Stimulated activated CD4-positive, alpha-beta T cell treated with anti-CD3 and anti-CD28 coated beads, Interleukin-4, amount 100 ng/mL, for 4 hours (primary cell): ENCODE measurements at regions not wholly inside any gene's neighbourhood (a gene's known extent, or its start where the extent isn't known, plus 50 kb on each side); places are given as distances from the start of the nearest gene placed in this dataset.

Source experiments
- DNase-seq, 2 experiments: peaks; one replicate each; pipeline ENCODE4 v3.0.0-alpha.2; 2020

DNA sequence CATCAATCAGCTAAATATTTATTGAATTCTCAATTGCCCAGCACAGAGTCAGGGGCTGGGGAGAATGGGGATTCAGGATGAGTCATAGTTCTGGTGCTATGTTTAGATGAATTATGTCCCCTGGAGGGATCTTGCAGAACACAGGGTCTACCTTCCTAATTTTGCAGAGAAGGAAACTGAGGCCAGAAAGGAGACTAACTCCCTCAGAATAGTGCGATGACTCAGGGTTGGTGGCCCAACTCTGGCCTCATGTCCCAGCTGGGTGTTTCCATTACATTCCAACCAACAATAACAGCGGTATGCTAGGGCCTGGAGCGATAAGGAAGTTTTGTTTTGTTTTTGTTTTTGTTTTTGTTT is 270.9 kb downstream of the TLE3 start:
- DNase-seq = no peak

DNA sequence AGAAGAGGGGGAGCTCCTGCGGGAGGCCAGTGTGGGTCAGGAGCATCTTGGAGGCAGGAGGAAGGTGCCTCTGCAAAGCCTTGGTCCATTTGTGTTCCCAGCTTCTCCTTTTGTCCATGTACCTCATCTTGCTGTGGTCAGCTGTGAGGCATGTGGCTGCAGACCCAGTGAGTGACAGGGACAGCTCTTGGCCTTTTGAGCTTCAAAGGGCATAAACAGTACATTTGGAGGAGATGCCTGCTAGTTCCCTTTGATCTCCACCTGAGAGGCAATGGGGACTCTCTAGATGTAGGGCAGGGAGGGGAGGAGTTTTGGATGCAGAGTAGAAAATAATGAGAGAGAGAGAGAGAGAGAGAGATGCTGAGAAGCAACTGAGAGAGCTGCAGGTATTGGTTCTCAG is 270.0 kb downstream of the TLE3 start:
- DNase-seq = no peak

DNA sequence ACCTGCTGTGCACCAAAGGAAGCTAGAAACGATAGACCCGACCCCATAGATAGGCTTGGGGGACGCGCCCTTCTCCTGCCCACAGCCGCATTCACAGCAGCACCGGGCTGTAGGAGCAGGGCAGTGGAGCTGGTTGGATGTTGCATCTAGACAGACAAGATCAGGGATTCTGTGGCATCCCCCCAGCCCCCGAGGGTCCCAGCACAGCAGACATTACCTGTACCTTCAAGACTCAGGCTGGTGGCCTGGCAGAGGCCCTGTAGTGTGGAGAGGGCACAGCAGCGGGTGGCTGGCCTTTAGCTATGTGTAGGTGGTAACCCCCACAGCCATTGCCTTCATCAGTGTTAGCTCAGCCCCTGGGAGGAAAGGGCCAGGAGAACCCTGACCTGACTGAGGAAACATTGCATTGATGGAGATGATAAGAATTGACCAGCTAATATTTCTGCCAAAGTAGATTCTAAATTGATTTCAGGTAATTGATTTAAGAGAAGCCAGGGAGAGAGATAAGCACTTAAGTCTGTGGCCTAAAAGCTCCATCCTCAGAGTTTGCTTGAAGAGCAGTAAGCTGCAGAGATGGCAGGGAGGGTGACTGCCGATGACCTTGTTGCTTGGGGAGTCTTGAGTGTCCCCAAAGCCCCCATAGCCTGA is 269.4 kb downstream of the TLE3 start:
- no peak for DNase-seq

DNA sequence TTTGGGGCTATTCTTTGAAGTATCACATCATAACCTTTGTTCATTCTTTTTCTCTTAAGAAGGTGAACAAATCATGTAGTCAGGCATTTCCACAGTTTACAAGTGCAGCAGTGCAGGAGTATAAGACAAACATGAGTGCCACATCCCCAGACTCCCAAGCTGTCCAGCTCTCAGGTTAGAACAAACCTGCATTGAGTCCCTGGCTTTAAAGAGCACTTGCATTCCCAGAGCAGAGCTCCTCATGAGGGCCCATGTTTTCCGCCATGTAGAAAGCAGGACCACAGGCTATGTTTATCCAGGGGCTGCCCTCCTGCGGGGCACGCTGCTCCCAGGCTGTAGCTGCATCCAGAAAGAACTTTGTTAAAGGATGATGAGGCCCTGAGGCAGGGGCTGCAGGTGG is 267.7 kb downstream of the TLE3 start:
- DNase-seq = no peak

DNA sequence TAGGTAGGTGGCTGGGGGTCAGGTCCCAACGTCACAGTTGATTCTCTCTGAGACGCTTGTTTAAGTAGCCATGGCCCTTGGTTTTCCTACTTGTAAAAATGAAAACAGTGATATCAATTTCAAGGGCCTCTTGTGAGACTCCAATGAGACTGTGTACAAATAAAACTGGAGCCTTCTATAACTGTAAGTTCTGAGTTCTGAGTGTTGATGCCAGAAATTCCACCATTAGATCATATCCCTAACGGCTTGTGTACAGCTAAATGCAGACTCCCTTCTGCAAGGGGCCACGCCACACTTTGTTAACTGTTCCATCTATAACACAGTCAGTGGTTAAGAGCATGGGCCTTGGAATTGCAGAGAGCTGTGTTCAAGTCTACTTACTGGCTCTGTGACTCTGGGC is 267.3 kb downstream of the TLE3 start:
- no peak for DNase-seq

- DNase-seq = no peak
These were observed 266.8 kb downstream of the TLE3 start for GRCh38 chr15:69830876-69831275.

GRCh38 chr15:69834267-69834666 is 263.4 kb downstream of the TLE3 start:
- DNase-seq = no peak

DNA sequence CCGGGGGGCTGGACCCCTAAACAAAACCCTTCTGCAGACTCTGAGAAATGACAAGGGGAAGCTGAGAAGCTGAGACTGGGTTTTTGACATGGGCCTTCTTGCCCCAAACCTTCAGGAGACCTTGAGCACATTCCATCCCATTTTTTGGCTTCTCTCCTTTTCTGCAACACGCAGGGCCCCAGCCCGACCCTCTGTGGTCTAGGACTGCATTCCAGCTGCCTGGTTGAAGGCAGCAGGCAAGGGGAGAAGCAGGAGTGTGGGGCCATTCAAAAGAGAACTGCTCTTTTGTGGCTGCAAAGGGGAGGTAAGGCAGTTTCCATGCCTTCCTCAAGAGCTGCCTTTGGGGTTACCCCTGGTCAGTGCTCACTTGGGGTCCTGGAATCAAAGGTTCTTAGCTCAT is 263.0 kb downstream of the TLE3 start:
- DNase-seq = no peak

GRCh38 chr15:69836048-69836447 is 261.7 kb downstream of the TLE3 start:
- no peak for DNase-seq

- no peak for DNase-seq
These were observed 261.0 kb downstream of the TLE3 start for GRCh38 chr15:69836526-69837230.

DNA sequence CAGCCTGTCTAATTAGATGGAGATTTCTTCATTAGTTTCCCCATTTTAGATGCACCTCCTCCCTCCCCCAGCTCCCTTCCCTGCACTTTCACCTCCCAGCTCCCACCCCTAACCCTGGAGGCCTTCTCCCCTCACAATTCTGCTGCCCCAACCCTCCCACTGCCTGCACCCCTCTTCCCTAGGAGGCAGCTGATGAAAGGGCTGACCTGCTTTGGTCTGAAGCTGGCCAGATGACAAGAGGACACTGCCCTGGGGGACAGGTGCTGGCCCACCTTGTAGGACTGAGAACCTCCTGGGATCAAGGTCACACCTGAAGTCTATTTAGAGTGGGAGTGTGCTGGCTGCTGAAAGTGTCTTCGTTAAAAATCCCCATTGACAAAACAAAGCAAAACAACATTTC is 259.4 kb downstream of the TLE3 start:
- no peak for DNase-seq

DNA sequence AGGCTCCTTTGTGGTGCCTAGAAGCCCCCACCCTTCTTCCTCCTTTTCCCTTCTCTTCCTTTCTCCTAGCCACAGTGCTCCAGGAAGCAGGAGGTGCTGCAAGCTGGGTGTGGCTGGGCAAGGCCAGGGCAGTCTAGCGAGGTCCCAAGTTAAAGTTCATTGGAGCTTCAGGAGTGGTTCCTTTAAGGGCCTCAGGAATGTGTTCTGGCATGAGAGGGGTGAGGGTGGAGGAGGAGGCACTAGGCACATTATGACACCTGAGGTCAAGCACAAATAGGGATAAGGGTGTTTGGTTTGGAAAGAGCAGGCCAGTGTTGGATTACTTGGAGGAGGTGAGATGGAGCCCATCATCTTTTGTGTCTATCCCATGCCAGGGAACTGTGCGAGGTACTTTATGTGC is 258.7 kb downstream of the TLE3 start:
- no peak for DNase-seq

GRCh38 chr15:69841113-69841828 is 256.4 kb downstream of the TLE3 start:
- DNase-seq = no peak

- DNase-seq = no peak
These were observed 254.9 kb downstream of the TLE3 start for GRCh38 chr15:69842851-69843250.

DNA sequence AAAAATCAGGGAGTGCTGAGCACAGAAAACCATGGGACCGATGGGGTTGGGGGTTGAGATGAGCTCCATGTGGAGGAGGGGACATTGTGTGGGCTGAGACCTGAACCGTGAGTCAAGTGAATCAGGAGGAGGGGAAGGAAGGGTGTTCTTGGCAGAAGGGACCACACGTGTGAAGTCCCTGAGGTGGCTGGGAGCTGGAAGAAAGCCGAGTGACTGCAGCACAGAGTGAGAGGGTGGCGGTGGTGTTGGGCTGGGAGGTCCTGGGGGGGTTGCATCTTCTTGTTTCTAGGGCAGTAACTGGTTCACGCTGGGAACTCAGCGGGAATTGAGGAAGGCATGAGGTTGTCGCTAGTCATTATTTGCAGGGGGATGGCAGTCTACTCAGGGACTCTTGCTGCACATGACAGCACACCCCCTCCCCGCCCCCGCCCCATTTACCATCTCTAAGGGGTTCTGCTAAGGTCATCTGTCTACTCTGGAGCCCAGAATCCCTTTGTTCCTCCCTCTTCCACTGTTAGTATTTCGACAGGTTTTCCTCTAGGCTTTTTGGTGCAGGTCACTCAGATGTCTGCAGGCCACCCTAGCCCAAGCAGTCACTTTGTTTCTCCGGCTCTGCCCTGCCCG is 254.3 kb downstream of the TLE3 start:
- DNase-seq = no peak

DNA sequence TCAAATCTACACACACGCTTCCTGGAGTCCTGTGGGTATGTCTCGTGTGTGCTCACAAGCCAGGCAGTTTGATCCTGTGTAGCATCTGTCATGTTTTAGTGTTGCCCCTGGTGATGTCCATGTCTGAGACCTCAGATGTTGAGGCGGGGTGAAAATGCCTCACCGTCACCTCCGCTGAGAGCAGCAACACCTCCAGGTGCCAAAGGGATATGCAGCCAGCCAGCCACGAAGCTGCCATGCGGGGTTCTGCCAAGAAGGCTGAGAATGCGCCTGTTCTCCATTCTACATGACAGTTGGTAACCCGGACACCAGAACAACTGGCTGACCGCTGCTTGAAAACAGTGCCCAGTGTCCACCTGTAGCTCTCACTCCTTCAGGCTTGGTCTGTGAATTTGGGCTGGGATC is 253.8 kb downstream of the TLE3 start:
- no peak for DNase-seq

- DNase-seq = no peak
These were observed 252.6 kb downstream of the TLE3 start for GRCh38 chr15:69845159-69845558.

DNA sequence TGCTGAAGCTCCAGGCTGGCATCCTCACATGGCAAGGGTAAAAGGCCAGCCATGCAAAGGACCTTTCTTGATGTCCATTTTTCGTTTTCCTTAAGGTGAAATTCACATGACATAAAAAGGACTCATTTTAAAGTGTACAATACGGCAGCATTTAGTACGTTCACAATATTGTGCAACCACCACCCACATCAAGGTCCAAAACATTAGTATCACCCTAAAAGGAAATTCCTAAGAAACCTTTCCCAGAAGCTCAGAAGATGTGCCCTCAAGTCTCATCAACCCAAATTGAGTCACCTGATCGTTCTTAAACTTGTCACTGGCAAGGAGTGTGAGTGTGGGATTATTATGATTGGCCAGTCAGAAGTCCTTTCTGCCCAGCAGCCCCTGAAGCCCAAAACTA is 250.1 kb downstream of the TLE3 start:
- no peak for DNase-seq

- DNase-seq = no peak
These were observed 249.6 kb downstream of the TLE3 start for GRCh38 chr15:69848096-69848495.

- no peak for DNase-seq
These were observed 249.0 kb downstream of the TLE3 start for GRCh38 chr15:69848551-69849231.

DNA sequence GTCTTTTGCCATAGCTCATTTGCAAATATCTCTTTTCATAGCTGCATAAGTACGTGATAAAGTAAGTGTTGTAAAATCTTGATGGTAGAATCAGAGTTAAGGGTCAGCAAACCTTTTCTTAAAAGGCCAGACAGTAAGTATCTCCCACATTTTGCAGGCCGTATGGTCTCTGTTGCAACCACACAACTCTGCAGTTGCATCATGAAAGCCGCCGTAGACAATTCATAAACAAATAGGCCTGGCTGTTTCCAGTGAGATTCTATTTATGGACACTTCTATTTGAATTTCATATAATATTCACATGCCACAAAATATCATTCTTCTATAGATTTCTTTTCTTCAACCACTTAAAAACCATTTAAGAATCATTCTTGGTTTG is 248.5 kb downstream of the TLE3 start:
- DNase-seq = no peak

GRCh38 chr15:69852482-69852881 is 245.2 kb downstream of the TLE3 start:
- no peak for DNase-seq

DNA sequence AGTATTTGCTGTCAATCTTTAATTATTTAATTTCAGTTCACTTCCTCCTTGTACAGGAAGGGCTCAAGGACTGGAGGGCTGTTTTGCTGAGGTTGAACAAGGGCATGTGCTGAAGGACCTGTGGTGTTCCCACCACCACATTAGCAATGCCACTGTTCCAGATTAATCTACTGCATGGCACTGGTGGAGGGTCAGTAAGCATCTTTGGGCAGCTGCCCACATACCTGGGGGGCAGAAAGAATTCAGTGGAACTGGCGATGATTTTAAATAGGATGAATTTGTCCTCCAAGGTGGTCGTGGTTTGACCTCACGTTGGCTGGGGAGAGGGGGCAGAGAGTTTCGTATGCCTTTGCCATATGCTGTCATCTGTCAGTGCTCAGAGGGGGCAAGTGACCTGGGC is 244.8 kb downstream of the TLE3 start:
- DNase-seq = no peak
